ENCODE measurements at regions not wholly inside any gene's neighbourhood (a gene's known extent, or its start where the extent isn't known, plus 50 kb on each side); places are given as distances from the start of the nearest gene placed in this dataset.
"Not testable (repeated sequence)": the region's sequence is repeated elsewhere in the genome, so short reads cannot be mapped to it uniquely, and the experiment has no call there.

GRCh38 chr6:13874191-13874549, 50.6 kb upstream of the RNF182 start:
- no peak for DNase-seq

GRCh38 chr6:13873288-13874190, 51.2 kb upstream of the RNF182 start:
- DNase-seq = peak; percentile 72

- DNase-seq = no peak
These were observed 52.1 kb upstream of the RNF182 start for GRCh38 chr6:13872681-13873080.

GRCh38 chr6:13872006-13872405, 52.7 kb upstream of the RNF182 start:
- DNase-seq = not testable (repeated sequence)

- DNase-seq = no peak
These were observed 54.4 kb upstream of the RNF182 start for GRCh38 chr6:13870214-13870830.

GRCh38 chr6:13868236-13868635, 53.9 kb upstream of the MCUR1 start:
- DNase-seq = no peak

GRCh38 chr6:13866301-13866700, 51.9 kb upstream of the MCUR1 start:
- DNase-seq = no peak

- DNase-seq = no peak
These were observed 50.8 kb upstream of the MCUR1 start for GRCh38 chr6:13865141-13865540.

GRCh38 chr6:13864669-13865068, 50.3 kb upstream of the MCUR1 start:
- not testable (repeated sequence) for DNase-seq

Measured in activated naive CD4-positive, alpha-beta T cell treated with Interleukin-2 at 50 U/mL for 16 hours (primary cell).